ENCODE measurements at regions not wholly inside any gene's neighbourhood (a gene's known extent, or its start where the extent isn't known, plus 50 kb on each side); places are given as distances from the start of the nearest gene placed in this dataset.
"Not testable (repeated sequence)": the region's sequence is repeated elsewhere in the genome, so short reads cannot be mapped to it uniquely, and the experiment has no call there.

DNA sequence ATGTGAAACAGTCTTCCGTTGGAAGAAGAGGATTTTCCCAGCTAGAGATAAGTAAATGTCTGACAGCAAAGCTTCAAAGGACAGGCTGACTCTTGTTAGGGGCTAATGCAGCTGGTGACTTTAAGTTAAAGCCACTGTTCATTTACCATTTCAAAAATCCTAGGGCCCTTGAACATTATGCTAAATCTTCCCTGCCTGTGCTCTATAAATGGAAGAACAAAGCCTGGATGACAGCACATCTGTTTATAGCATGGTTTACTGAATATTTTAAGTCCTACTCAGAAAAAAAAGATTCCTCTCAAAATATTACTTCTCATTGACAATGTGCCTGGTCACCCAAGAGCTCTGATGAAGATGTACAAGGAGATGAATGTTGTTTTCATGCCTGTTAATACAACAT lies 255.3 kb downstream of the ADRA2A start:
- H3K27ac ChIP-seq (ENCODE audit: low read length); H3K27me3 ChIP-seq (ENCODE audit: control insufficient read depth, insufficient read depth, low read length); H3K4me1 ChIP-seq (ENCODE audit: control insufficient read depth, insufficient read depth, low read length); DNase-seq; H3K9me3 ChIP-seq (ENCODE audit: control insufficient read depth, low read depth, low read length); H3K4me3 ChIP-seq (ENCODE audit: low read length); H3K36me3 ChIP-seq (ENCODE audit: control insufficient read depth, insufficient read depth, low read length): not testable (repeated sequence)
- no CpG with 5 or more reads among the region's 1 CpG for WGBS (ENCODE audit: insufficient coverage, low lambda C conversion rate)

DNA sequence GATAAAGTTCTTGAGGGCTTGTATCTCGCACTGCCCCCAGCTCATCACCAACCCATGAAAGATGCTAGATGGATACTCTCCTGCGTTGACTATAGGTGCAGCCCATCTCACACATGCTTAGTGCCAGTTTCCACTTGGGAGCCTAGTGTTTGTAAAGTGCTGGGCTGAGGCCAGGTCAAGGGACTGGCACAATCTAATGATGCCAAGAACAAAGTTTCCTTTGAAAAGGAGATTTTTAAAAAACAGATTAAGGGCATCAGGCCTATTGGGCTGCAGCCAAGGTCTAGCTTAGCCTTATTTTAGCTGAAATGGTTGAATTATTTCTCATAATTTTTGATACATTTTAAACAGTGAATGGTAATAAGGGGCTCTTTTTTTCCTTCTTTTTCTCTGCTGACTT lies 259.0 kb downstream of the ADRA2A start:
- Histone ChIP-seq H3K4me1 (ENCODE audit: control insufficient read depth, insufficient read depth, low read length) (no peaks in the 10 kb centered on the region), H3K4me3 (ENCODE audit: low read length) (no peak overlapping the region), H3K9me3 (ENCODE audit: control insufficient read depth, low read depth, low read length) (peaks cover 3% of the 10 kb centered on the region), H3K27me3 (ENCODE audit: control insufficient read depth, insufficient read depth, low read length) (no peaks in the 10 kb centered on the region), H3K36me3 (ENCODE audit: control insufficient read depth, insufficient read depth, low read length) (no peaks in the 10 kb centered on the region), H3K27ac (ENCODE audit: low read length) (no peak overlapping the region)
- DNase-seq, result no peak
- no CpG with 5 or more reads among the region's 2 CpGs for WGBS (ENCODE audit: insufficient coverage, low lambda C conversion rate)

DNA sequence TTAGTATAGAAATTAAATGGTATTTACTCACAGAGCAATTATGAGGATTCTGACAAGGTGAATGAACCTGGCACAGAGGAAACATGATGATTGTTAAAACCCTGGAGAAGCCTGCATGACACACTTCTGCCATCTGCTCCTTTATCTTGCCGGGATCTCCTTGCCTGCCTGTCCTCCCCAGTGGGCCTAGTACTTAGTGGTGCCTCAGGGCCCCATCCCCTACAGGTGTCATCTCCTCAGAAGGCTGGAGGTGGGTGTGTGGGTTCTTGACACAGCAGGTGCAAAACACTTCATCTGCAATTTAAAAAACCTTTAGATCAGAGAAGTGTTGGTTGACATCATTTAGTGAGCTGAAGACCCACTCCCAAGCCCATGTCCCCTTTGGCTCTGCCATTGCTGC lies 261.2 kb downstream of the ADRA2A start:
- Histone ChIP-seq H3K4me1 (ENCODE audit: control insufficient read depth, insufficient read depth, low read length) (no peaks in the 10 kb centered on the region), H3K27me3 (ENCODE audit: control insufficient read depth, insufficient read depth, low read length) (no peaks in the 10 kb centered on the region), H3K27ac (ENCODE audit: low read length) (no peak overlapping the region), H3K36me3 (ENCODE audit: control insufficient read depth, insufficient read depth, low read length) (no peaks in the 10 kb centered on the region), H3K9me3 (ENCODE audit: control insufficient read depth, low read depth, low read length) (peaks cover 4% of the 10 kb centered on the region), H3K4me3 (ENCODE audit: low read length) (no peak overlapping the region)
- no peak for DNase-seq
- WGBS (ENCODE audit: insufficient coverage, low lambda C conversion rate), result no CpG with 5 or more reads among the region's 1 CpG

DNA sequence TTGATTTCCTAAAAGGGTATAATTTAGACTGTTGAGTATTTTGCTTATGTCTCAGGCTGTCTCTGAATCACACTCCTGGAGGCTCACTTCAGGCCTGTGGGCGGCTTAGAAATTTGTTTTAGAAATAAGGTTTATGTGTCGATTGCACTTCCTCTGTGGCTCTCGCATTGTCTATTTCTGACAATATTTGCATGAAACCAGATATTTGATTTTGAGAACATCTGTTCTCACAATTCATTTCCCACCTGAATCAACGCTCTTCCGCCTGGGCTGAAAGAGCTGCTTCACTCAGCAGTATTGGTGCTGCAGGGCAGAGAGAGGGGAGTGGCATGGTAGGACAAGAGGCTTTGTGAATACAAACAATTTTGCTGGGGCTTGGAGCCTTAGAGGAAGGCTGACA lies 262.0 kb downstream of the ADRA2A start:
- Histone ChIP-seq H3K27me3 (ENCODE audit: control insufficient read depth, insufficient read depth, low read length) (no peaks in the 10 kb centered on the region), H3K4me1 (ENCODE audit: control insufficient read depth, insufficient read depth, low read length) (no peaks in the 10 kb centered on the region), H3K36me3 (ENCODE audit: control insufficient read depth, insufficient read depth, low read length) (no peaks in the 10 kb centered on the region), H3K9me3 (ENCODE audit: control insufficient read depth, low read depth, low read length) (peaks cover 4% of the 10 kb centered on the region), H3K27ac (ENCODE audit: low read length) (no peak overlapping the region), H3K4me3 (ENCODE audit: low read length) (no peak overlapping the region)
- no peak for DNase-seq
- 80% methylated on average over 2 of the region's 5 CpGs for WGBS (ENCODE audit: insufficient coverage, low lambda C conversion rate)

DNA sequence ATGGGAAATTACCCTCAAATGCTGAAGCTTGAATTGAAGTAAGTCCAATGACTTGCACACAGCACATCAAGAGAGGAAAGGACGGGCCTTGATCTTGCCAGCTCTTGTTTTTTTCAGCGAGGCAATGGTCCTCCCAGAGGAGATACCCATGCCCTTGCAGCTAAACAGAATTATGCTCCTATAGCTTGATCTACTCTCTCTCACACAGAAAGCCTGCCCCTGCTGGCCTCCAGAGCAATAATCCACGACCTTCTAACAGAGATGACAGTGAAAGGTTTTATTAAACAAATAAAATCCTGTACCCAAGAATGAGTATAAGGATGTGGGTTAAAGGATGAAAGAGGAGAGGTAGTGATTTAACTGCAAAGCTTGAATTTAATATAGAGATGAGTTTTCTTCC lies 268.0 kb downstream of the ADRA2A start:
- no peak overlapping the region for H3K4me3 ChIP-seq (ENCODE audit: low read length)
- H3K9me3 ChIP-seq (ENCODE audit: control insufficient read depth, low read depth, low read length), result peaks cover 4% of the 10 kb centered on the region
- no peaks in the 10 kb centered on the region for H3K4me1 ChIP-seq (ENCODE audit: control insufficient read depth, insufficient read depth, low read length)
- no peak overlapping the region for H3K27ac ChIP-seq (ENCODE audit: low read length)
- H3K36me3 ChIP-seq (ENCODE audit: control insufficient read depth, insufficient read depth, low read length), result no peaks in the 10 kb centered on the region
- no peaks in the 10 kb centered on the region for H3K27me3 ChIP-seq (ENCODE audit: control insufficient read depth, insufficient read depth, low read length)
- WGBS (ENCODE audit: insufficient coverage, low lambda C conversion rate), result no CpG with 5 or more reads among the region's 3 CpGs
- no peak for DNase-seq

DNA sequence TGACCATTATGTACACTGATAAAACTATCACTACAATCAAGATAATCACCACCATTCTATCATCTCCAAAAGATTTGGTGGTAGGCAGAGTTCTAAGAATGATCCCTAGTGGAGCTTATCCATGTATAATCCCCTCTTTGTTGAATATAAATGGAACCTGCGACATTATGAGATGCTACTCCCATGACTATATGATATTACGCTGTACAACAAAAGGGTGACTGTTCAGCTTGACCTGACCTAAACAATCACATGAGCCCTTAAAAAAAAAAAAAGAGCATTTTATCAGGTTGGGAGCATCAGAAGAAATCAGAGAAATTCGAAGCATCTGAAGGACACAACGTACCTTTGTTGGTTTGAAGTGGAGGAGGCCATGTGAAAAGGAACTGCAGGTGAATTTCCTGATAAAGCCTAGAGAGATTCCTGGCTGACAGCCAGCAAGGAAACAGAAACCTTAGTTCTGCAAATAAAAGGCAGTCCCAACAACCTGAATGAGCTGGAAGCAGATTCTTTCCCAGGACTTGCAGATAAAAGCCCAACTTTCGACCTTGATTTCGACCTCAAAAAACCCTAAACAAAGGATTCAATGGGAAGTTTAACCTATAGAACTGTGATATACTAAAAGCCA lies 270.7 kb downstream of the ADRA2A start:
- Histone ChIP-seq H3K27me3 (ENCODE audit: control insufficient read depth, insufficient read depth, low read length) (no peaks in the 10 kb centered on the region), H3K27ac (ENCODE audit: low read length) (no peak overlapping the region), H3K4me3 (ENCODE audit: low read length) (no peak overlapping the region), H3K36me3 (ENCODE audit: control insufficient read depth, insufficient read depth, low read length) (no peaks in the 10 kb centered on the region), H3K9me3 (ENCODE audit: control insufficient read depth, low read depth, low read length) (no peaks in the 10 kb centered on the region), H3K4me1 (ENCODE audit: control insufficient read depth, insufficient read depth, low read length) (no peaks in the 10 kb centered on the region)
- DNase-seq, result peak; percentile 7 to 74
- WGBS (ENCODE audit: insufficient coverage, low lambda C conversion rate), result 56% methylated on average over 3 of the region's 6 CpGs

DNA sequence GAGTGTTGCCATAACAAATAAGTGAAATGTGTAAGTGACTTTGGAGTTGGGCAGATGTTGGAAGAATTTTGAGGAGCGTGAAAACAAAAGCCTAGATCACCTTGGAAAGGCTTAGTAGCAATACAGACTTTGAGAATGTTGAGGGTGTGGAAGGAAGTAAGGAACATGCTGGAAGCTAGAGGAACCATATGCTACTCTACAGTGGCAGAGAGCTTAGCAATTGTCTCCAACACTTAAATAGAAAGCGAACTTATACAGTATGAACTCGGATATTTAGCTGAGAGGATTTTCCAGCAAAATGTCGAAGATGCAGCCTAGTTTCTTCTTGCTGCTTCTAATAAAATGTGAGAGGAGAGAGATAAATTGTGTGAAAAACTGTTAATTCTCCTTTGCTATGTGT lies 271.2 kb downstream of the ADRA2A start:
- H3K27me3 ChIP-seq (ENCODE audit: control insufficient read depth, insufficient read depth, low read length), result no peaks in the 10 kb centered on the region
- WGBS (ENCODE audit: insufficient coverage, low lambda C conversion rate), result 88% methylated on average over 4 of the region's 4 CpGs
- H3K4me3 ChIP-seq (ENCODE audit: low read length), result no peak overlapping the region
- DNase-seq, result no peak
- H3K4me1 ChIP-seq (ENCODE audit: control insufficient read depth, insufficient read depth, low read length), result no peaks in the 10 kb centered on the region
- no peaks in the 10 kb centered on the region for H3K9me3 ChIP-seq (ENCODE audit: control insufficient read depth, low read depth, low read length)
- H3K27ac ChIP-seq (ENCODE audit: low read length), result no peak overlapping the region
- H3K36me3 ChIP-seq (ENCODE audit: control insufficient read depth, insufficient read depth, low read length), result no peaks in the 10 kb centered on the region

DNA sequence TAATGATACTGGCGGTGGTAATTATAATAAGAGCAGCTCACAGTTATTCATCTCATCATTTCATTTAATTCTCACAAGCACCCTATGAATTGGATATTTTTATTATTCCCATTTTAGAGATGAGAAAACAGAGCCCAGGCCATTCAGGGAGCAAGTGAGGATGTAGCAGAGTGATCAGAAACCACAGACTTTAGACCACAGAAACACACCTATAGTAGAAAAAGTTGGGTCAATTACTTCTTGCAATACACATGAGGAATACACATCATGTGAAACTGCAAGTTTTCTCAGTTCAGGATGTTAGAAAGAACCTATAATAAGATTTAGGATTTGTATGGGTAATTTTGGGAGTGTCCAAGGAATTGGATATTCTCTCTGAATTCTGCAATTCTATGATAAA lies 278.0 kb downstream of the ADRA2A start:
- DNase-seq, result no peak
- H3K27me3 ChIP-seq (ENCODE audit: control insufficient read depth, insufficient read depth, low read length), result peaks cover 3% of the 10 kb centered on the region
- WGBS (ENCODE audit: insufficient coverage, low lambda C conversion rate), result no CpG with 5 or more reads among the region's 1 CpG
- no peaks in the 10 kb centered on the region for H3K9me3 ChIP-seq (ENCODE audit: control insufficient read depth, low read depth, low read length)
- H3K36me3 ChIP-seq (ENCODE audit: control insufficient read depth, insufficient read depth, low read length), result no peaks in the 10 kb centered on the region
- H3K27ac ChIP-seq (ENCODE audit: low read length), result no peak overlapping the region
- H3K4me3 ChIP-seq (ENCODE audit: low read length), result no peak overlapping the region
- no peaks in the 10 kb centered on the region for H3K4me1 ChIP-seq (ENCODE audit: control insufficient read depth, insufficient read depth, low read length)

DNA sequence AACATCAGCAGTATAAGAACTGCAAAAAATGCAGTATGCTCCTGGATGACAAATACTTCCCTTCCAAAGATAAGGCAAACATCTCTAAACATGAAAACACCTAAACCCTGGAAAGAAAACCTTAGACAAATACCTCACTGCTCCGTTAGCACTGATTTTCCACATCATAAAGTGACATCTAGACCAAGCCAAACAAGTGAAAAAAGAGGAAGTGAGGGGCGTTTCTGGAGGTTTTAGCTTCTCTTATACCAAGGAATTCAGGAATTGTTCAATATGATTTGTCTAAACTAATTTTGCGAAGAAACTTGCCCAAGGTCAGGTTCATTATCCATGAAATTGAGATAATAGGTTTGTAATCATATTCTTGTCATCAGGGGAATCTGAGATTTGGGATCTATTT lies 279.7 kb downstream of the ADRA2A start:
- Histone ChIP-seq H3K27me3 (ENCODE audit: control insufficient read depth, insufficient read depth, low read length) (peaks cover 3% of the 10 kb centered on the region), H3K9me3 (ENCODE audit: control insufficient read depth, low read depth, low read length) (no peaks in the 10 kb centered on the region), H3K36me3 (ENCODE audit: control insufficient read depth, insufficient read depth, low read length) (no peaks in the 10 kb centered on the region), H3K4me1 (ENCODE audit: control insufficient read depth, insufficient read depth, low read length) (no peaks in the 10 kb centered on the region), H3K4me3 (ENCODE audit: low read length) (no peak overlapping the region), H3K27ac (ENCODE audit: low read length) (no peak overlapping the region)
- 88% methylated on average over 1 of the region's 3 CpGs for WGBS (ENCODE audit: insufficient coverage, low lambda C conversion rate)
- no peak for DNase-seq

DNA sequence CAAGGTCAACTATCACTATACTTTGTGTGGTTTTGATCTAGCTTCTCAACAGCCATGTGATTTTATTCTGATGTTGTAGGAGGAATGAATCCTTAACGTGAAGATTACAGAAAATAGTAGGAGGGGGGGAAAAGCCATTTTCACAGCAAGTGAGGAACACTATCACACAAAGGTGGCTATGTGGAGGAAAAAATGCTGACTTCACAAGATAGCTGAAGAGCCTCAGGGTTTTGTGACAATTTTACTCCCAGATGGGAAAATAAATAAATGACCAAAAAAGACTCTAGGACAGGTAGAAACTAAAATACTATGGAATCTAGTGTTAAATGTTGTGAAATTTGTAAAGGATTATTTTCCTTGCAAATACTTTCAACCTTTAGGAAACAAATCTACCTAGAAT lies 281.0 kb downstream of the ADRA2A start:
- Histone ChIP-seq H3K27ac (ENCODE audit: low read length) (no peak overlapping the region), H3K36me3 (ENCODE audit: control insufficient read depth, insufficient read depth, low read length) (no peaks in the 10 kb centered on the region), H3K4me1 (ENCODE audit: control insufficient read depth, insufficient read depth, low read length) (no peaks in the 10 kb centered on the region), H3K9me3 (ENCODE audit: control insufficient read depth, low read depth, low read length) (no peaks in the 10 kb centered on the region), H3K27me3 (ENCODE audit: control insufficient read depth, insufficient read depth, low read length) (peaks cover 3% of the 10 kb centered on the region), H3K4me3 (ENCODE audit: low read length) (no peak overlapping the region)
- no CpG with 5 or more reads among the region's 1 CpG for WGBS (ENCODE audit: insufficient coverage, low lambda C conversion rate)
- DNase-seq, result no peak

DNA sequence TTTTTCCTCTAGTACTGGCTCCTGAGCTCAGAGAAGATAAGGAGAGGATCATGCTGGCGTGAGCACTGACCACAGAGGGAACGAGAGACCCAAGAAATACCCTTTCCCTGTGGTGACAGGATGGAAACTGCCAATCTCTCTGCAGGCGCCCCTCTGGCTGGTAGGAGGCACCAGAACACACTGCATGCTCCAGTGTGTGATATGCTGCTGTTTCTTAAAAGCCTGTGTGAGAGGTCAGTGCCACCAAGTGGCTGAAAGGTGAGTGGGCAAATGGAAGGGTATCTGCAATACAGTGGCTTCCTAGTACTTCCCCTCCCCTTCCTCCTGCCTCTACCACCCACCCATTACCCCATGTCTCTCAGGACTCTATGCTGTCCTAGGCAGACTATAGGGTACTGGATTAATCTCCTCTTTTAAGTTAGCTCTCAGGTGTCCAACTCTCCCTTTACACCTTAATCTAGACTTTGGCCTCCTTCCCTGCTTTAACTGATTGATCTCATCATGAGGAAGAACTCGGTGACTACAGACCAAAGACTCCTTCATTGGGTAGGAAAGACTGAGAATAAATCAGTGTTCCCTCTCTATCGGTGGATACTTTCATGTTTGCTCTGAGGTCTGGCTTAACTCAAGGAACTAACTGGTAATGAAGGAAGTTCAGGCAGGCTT lies 283.6 kb downstream of the ADRA2A start:
- DNase-seq, result peak; percentile 33 to 41
- Histone ChIP-seq H3K4me1 (ENCODE audit: control insufficient read depth, insufficient read depth, low read length) (no peaks in the 10 kb centered on the region), H3K4me3 (ENCODE audit: low read length) (no peak overlapping the region), H3K27me3 (ENCODE audit: control insufficient read depth, insufficient read depth, low read length) (peaks cover 6% of the 10 kb centered on the region), H3K36me3 (ENCODE audit: control insufficient read depth, insufficient read depth, low read length) (no peaks in the 10 kb centered on the region), H3K9me3 (ENCODE audit: control insufficient read depth, low read depth, low read length) (no peaks in the 10 kb centered on the region), H3K27ac (ENCODE audit: low read length) (no peak overlapping the region)
- no CpG with 5 or more reads among the region's 5 CpGs for WGBS (ENCODE audit: insufficient coverage, low lambda C conversion rate)
